WI38 (cell line): ENCODE measurements at regions not wholly inside any gene's neighbourhood (a gene's known extent, or its start where the extent isn't known, plus 50 kb on each side); places are given as distances from the start of the nearest gene placed in this dataset.

Experiments
- H3K4me3 ChIP-seq: 2 replicates; pipeline ENCODE4 v1.5.1; 2011; ENCODE audit warnings: low read depth, mild to moderate bottlenecking, control low read depth, low read length
- TF ChIP-seq, protein P1 (sequence below): IDR thresholded peaks from 2 replicates; pipeline ENCODE4 v1.5.1; 2012; ENCODE audit warnings: low read depth, mild to moderate bottlenecking, control low read depth, low read length

DNA sequence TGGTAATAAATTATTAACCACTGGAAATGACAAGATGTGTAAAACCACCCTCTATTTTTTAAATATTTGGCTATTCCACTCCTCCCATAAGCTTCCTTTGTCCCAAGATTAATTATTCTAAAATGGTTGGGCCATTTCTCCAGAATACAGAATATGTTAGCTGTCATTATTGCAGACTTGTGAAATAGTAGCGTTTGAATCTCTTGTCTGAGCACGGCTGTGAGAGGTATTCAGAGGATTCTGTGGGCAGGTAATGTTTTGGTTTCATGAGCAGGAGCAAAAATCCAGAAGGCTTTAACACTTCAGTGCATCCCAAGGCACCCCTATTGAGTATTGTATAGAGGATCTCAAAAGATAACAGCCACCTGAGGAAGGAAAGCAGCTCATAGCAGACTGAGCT is 256.0 kb downstream of the UQCRFS1 start:
- no peak overlapping the region for H3K4me3 ChIP-seq
- TF ChIP-seq, protein P1, sequence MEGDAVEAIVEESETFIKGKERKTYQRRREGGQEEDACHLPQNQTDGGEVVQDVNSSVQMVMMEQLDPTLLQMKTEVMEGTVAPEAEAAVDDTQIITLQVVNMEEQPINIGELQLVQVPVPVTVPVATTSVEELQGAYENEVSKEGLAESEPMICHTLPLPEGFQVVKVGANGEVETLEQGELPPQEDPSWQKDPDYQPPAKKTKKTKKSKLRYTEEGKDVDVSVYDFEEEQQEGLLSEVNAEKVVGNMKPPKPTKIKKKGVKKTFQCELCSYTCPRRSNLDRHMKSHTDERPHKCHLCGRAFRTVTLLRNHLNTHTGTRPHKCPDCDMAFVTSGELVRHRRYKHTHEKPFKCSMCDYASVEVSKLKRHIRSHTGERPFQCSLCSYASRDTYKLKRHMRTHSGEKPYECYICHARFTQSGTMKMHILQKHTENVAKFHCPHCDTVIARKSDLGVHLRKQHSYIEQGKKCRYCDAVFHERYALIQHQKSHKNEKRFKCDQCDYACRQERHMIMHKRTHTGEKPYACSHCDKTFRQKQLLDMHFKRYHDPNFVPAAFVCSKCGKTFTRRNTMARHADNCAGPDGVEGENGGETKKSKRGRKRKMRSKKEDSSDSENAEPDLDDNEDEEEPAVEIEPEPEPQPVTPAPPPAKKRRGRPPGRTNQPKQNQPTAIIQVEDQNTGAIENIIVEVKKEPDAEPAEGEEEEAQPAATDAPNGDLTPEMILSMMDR: no peak

DNA sequence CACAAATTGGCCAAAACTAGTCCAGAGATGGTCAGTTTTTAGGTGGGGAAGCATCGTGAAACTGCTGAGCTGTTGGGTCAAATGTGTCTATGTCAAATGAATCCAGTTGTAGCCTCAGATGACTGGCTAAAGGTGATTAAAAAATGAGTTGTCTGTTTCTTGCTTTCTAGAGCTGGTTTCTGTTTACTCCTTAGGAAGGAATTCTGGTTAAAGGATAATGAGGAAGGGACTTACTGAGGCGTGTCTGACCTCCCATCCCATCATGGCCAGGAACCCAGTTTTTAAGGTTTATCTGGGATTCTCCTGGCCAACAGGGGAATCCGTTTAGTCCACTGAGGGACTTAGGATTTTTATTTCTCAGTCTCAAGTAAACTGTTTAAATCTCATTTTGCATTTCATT is 256.5 kb downstream of the UQCRFS1 start:
- H3K4me3 ChIP-seq: no peak overlapping the region
- TF ChIP-seq, protein P1: no peak

DNA sequence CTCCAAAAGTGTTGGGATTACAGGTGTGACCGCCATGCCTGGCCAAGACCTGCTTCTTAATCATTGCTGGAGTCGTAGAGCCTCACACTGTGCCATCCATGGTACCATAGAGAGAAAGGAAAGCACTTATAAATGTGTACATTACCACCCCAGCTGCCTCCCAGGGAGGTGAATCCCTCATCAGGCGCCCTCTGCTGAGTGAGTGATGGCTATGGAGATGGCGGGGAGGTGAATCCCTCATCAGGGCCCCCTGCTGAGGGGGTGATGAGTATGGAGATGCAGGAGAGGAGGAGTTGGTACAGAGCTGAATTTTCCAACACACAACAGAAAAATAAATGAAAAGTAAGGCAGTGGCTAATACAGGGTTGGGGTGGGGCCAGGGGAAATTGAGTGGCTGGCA is 263.4 kb downstream of the UQCRFS1 start:
- TF ChIP-seq, protein P1: no peak
- no peak overlapping the region for H3K4me3 ChIP-seq

DNA sequence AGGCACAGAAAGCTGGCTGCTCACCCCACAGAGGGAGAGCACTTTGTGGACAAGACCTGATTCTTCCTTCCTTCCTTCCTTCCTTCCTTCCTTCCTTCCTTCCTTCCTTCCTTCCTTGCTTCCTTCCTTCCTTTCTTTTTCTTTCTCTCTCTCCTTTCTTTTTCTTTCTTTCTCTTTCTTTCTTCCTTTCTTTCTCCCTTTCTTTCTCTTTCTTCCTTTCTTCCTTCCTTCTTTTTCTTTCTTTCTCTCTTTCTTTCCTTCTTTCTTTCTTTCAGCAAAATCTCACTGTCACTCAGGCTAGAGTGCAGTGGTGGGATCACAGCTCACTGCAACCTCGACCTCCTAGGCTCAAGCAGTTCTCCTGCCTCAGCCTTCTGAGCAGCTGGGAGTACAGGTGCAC is 263.9 kb downstream of the UQCRFS1 start:
- no peak overlapping the region for H3K4me3 ChIP-seq
- TF ChIP-seq, protein P1: no peak

DNA sequence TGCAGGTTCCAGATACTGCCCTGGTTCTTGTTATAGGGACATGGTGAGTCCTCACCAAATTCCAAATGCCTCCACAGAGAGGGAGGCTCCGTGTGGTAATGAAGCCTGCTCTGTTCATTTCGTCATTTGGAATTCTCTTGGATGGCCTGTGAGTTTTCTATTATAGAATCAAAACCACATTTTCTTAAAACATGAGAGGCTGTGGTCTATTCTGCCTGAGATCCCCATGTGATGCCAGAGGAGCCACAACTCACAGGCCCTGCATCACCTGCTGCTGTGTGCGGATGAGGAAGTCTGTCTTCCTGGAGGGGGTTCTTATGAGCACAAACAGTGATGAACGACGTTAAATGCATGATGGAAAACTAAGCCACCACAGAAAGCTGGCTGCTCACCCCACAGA is 264.4 kb downstream of the UQCRFS1 start:
- no peak overlapping the region for H3K4me3 ChIP-seq
- TF ChIP-seq, protein P1: no peak

DNA sequence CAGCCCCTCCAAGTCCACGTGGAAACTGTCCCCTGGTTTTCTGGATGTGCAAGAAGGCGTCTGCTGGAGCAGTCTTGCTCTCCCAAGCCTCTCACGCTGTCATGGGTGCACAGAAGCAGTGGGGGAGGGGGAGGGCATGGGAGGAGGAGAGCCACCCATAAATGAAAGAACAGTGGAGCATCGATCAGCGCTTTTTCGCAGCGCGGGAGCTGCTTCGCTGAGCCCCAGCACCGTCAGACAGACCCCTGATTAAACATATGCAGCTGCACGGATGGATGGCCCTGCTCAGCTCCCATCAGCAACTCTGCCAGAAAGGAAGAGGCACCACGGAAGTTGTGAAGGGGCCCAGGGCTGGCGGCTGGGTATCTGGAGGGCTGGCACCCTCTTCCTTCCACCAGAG is 264.9 kb downstream of the UQCRFS1 start:
- no peak overlapping the region for H3K4me3 ChIP-seq
- TF ChIP-seq, protein P1: no peak

DNA sequence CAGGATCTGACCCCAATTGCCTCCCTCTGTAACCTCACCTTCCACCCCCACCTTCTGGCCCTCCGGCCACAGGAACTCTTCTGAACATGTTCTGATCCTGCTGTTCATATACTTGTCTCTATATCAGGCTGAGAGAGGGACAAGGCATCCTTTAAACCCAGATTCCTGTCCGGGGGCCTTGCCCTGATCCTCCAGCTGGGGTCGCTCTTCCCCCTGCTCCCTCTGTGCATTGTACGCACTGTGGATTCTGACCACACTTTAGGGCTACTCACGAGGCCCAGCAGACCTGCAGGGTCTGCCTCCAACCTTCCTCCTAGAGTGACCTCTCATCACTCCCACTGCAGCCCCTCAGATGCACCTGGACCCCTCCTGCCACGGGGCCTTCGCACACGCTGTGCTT is 269.3 kb downstream of the UQCRFS1 start:
- TF ChIP-seq, protein P1: no peak

More for the DNA sequence above, 269.3 kb downstream of the UQCRFS1 start:
- no peak overlapping the region for H3K4me3 ChIP-seq
